Osteoblast (primary cell): ENCODE measurements at regions not wholly inside any gene's neighbourhood (a gene's known extent, or its start where the extent isn't known, plus 50 kb on each side); places are given as distances from the start of the nearest gene placed in this dataset.

Experiments used
- DNase-seq: peaks from one replicate; pipeline ENCODE4 v3.0.0; 2011; ENCODE audit warnings: low spot score, mixed read lengths; ENCODE audit not compliant: insufficient read length; ENCODE audit errors: missing footprints
- H2AFZ ChIP-seq: 2 replicates; pipeline ENCODE4 v1.6.0; 2011; ENCODE audit warnings: mild to moderate bottlenecking, low read length
- H3K27ac ChIP-seq: 2 replicates; pipeline ENCODE4 v1.5.1; 2011; ENCODE audit warnings: mild to moderate bottlenecking, low read depth, low read length, moderate library complexity
- H3K27me3 ChIP-seq: 2 replicates; pipeline ENCODE4 v1.6.0; 2012; ENCODE audit warnings: mild to moderate bottlenecking, control low read depth, inconsistent platforms, low read length, moderate library complexity; ENCODE audit not compliant: insufficient read depth
- H3K36me3 ChIP-seq: 2 replicates; pipeline ENCODE4 v1.5.1; 2011; ENCODE audit warnings: mild to moderate bottlenecking, low read length, control low read depth, moderate library complexity; ENCODE audit not compliant: insufficient read depth
- H3K4me1 ChIP-seq: 2 replicates; pipeline ENCODE4 v1.5.1; 2011; ENCODE audit warnings: mild to moderate bottlenecking, low read length, control low read depth, moderate library complexity; ENCODE audit not compliant: insufficient read depth
- H3K4me2 ChIP-seq: 2 replicates; pipeline ENCODE4 v1.6.0; 2011; ENCODE audit warnings: mild to moderate bottlenecking, low read length; ENCODE audit not compliant: insufficient read depth
- H3K4me3 ChIP-seq: fragments of 200-600 bp; sonication (generic); 3 replicates; pipeline ENCODE4 v1.5.1; 2012; ENCODE audit warnings: mild to moderate bottlenecking, low read length, inconsistent platforms; ENCODE audit not compliant: insufficient read depth
- H3K79me2 ChIP-seq: 2 replicates; pipeline ENCODE4 v1.6.0; 2012; ENCODE audit warnings: mild to moderate bottlenecking, low read length, control low read depth, inconsistent platforms; ENCODE audit not compliant: insufficient read depth
- H3K9me3 ChIP-seq: 2 replicates; pipeline ENCODE4 v1.5.1; 2011; ENCODE audit warnings: low read depth, low read length, control low read depth
- H4K20me1 ChIP-seq: 2 replicates; pipeline ENCODE4 v1.6.0; 2012; ENCODE audit warnings: mild to moderate bottlenecking, low read length, control low read depth; ENCODE audit not compliant: insufficient read depth
- TF ChIP-seq, protein P1 (sequence below): IDR thresholded peaks from 2 replicates; pipeline ENCODE4 v1.5.1; 2011; ENCODE audit warnings: mild to moderate bottlenecking, low read depth, low read length, moderate library complexity; ENCODE audit errors: extremely low read depth

DNA sequence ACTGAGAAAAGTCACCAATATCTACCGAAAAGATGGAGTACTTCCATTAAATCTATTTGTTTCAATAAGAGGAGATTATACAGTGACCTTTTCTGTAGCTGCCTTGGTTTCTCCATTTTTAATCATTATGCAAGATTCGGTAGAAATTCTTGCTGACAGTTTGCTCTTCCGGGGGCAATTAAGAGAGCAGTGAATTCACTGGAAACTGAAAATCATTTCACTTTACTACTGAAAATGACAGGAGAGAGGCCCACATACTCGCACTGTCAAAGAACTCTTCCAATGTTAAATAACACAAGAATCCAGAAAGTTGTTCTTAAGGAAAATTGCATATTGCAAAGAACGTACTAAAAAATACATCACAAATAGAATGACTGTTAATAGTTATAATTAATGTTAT is 699.3 kb downstream of the CBLN2 start:
- no peak for DNase-seq
- Histone ChIP-seq H4K20me1 (no peaks in the 10 kb centered on the region), H3K36me3 (no peaks in the 10 kb centered on the region), H3K27ac (no peak overlapping the region), H3K4me1 (no peaks in the 10 kb centered on the region), H3K9me3 (peaks cover 2% of the 10 kb centered on the region), H3K4me3 (no peak overlapping the region), H3K27me3 (no peaks in the 10 kb centered on the region), H3K4me2 (no peak overlapping the region), H2AFZ (no peak overlapping the region), H3K79me2 (no peaks in the 10 kb centered on the region)
- TF ChIP-seq, protein P1, sequence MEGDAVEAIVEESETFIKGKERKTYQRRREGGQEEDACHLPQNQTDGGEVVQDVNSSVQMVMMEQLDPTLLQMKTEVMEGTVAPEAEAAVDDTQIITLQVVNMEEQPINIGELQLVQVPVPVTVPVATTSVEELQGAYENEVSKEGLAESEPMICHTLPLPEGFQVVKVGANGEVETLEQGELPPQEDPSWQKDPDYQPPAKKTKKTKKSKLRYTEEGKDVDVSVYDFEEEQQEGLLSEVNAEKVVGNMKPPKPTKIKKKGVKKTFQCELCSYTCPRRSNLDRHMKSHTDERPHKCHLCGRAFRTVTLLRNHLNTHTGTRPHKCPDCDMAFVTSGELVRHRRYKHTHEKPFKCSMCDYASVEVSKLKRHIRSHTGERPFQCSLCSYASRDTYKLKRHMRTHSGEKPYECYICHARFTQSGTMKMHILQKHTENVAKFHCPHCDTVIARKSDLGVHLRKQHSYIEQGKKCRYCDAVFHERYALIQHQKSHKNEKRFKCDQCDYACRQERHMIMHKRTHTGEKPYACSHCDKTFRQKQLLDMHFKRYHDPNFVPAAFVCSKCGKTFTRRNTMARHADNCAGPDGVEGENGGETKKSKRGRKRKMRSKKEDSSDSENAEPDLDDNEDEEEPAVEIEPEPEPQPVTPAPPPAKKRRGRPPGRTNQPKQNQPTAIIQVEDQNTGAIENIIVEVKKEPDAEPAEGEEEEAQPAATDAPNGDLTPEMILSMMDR = no peak

DNA sequence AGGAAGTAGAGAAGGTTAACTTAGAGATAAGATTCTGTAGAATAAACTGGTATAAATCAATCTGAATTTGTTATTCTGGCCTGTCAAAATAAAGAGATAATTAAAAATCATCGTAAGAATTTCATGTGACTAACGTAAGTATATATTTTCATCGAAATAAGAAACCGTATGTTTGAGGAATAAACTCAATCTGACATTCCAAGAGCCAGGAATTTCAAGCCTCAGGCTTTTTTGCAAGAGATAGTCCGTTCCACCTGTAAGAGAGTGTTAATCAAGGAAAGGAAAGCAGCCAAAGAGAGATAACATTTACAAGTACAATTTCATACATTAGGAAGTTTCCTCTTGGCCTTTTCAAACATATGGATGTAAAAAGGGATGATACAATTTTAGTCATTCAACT is 701.5 kb downstream of the CBLN2 start:
- Histone ChIP-seq H4K20me1 (no peaks in the 10 kb centered on the region), H3K36me3 (no peaks in the 10 kb centered on the region), H3K4me1 (no peaks in the 10 kb centered on the region), H3K9me3 (no peaks in the 10 kb centered on the region), H3K79me2 (no peaks in the 10 kb centered on the region), H3K4me2 (no peak overlapping the region), H3K27me3 (no peaks in the 10 kb centered on the region), H3K4me3 (no peak overlapping the region), H2AFZ (no peak overlapping the region), H3K27ac (no peak overlapping the region)
- TF ChIP-seq, protein P1 = no peak
- no peak for DNase-seq

- Histone ChIP-seq H3K79me2 (no peaks in the 10 kb centered on the region), H3K4me3 (no peak overlapping the region), H3K27ac (no peak overlapping the region), H3K27me3 (no peaks in the 10 kb centered on the region), H4K20me1 (no peaks in the 10 kb centered on the region), H3K4me1 (no peaks in the 10 kb centered on the region), H3K9me3 (no peaks in the 10 kb centered on the region), H3K4me2 (no peak overlapping the region), H2AFZ (no peak overlapping the region), H3K36me3 (no peaks in the 10 kb centered on the region)
- TF ChIP-seq, protein P1 = no peak
- no peak for DNase-seq
Measured at GRCh38 chr18:71837547-71837946, 706.6 kb downstream of the CBLN2 start.

- Histone ChIP-seq H3K27ac (no peak overlapping the region), H3K4me2 (no peak overlapping the region), H3K4me1 (no peaks in the 10 kb centered on the region), H2AFZ (no peak overlapping the region), H3K79me2 (no peaks in the 10 kb centered on the region), H3K9me3 (no peaks in the 10 kb centered on the region), H3K36me3 (no peaks in the 10 kb centered on the region), H3K27me3 (no peaks in the 10 kb centered on the region), H3K4me3 (no peak overlapping the region), H4K20me1 (no peaks in the 10 kb centered on the region)
- TF ChIP-seq, protein P1 = no peak
- DNase-seq = no peak
Measured at GRCh38 chr18:71832946-71833617, 711.1 kb downstream of the CBLN2 start.
